Right lobe of liver (tissue), 6 donors: ENCODE measurements at regions not wholly inside any gene's neighbourhood (a gene's known extent, or its start where the extent isn't known, plus 50 kb on each side); places are given as distances from the start of the nearest gene placed in this dataset.

Experiments used
- ATAC-seq, 4 donors: fragments of 200-7000 bp; cut with Tn5 transposase; one replicate each; pipeline ENCODE4 v1.9.1; 2020; ENCODE audit warnings: mild to moderate bottlenecking in 4 of 4, moderate library complexity in 4 of 4
- DNase-seq, 3 donors: peaks; one replicate each; pipeline ENCODE4 v3.0.0-alpha.2; 2020
- H3K27ac ChIP-seq, 3 donors: fragments of 200-600 bp; one replicate each; pipeline ENCODE4 v1.8.0; 2022
- H3K27me3 ChIP-seq, 2 donors: fragments of 200-600 bp; one replicate each; pipeline ENCODE4 v1.8.0; 2022
- H3K36me3 ChIP-seq, 4 donors: fragments of 200-600 bp; sonication (generic) in 1 of 4; one replicate each; pipeline versions ENCODE4 v1.5.1 to v1.8.0; 2017 to 2022; ENCODE audit warnings: control low read depth in 1 of 4
- H3K4me1 ChIP-seq, 4 donors: fragments of 200-600 bp; sonication (generic) in 1 of 4; one replicate each; pipeline versions ENCODE4 v1.5.1 to v1.8.0; 2017 to 2022; ENCODE audit warnings: control low read depth in 1 of 4
- H3K4me3 ChIP-seq, 3 donors: fragments of 200-600 bp; one replicate each; pipeline ENCODE4 v1.8.0; 2022
- H3K9me3 ChIP-seq, 4 donors: fragments of 200-600 bp; sonication (generic) in 1 of 4; one replicate each; pipeline versions ENCODE4 v1.5.1 to v1.8.0; 2017 to 2022; ENCODE audit warnings: control low read depth in 1 of 4
- POLR2A ChIP-seq: fragments of 450-650 bp; IDR thresholded peaks from one replicate; pipeline ENCODE4 v1.6.1; 2017; ENCODE audit warnings: antibody characterized with exemption, mild to moderate bottlenecking
- WGBS: methylation state at CpG from one replicate; pipeline ENCODE4 v1.1.6; 2018; ENCODE audit warnings: low coverage, low lambda C conversion rate; ENCODE audit not compliant: insufficient coverage; ENCODE audit errors: missing lambda C conversion rate; 5-methylcytosine and 5-hydroxymethylcytosine counted together
- intact Hi-C, 2 donors: fragments of 100-400 bp; cut with DNase I; formaldehyde crosslinking; loops; one replicate each; pipeline versions ENCODE4 v1.11.2 to v1.14.1; 2022
- TF ChIP-seq, protein P1 (sequence below), 4 donors: fragments of 200-600 bp in 3 of 4; fragments of 450-650 bp in 1 of 4; IDR thresholded peaks; one replicate each; pipeline versions ENCODE4 v1.5.1 to v1.8.0; 2016 to 2022; ENCODE audit warnings: antibody characterized with exemption in 4 of 4, mild to moderate bottlenecking in 2 of 4
- donor health status: DM: no; HTN: yes; CAD: no.
- donor health status: DM: no; HTN: no; CAD: no.
- donor health status: DM: no; HTN: no; CAD: no.
- donor health status: DM: no; HTN: yes; CAD: no.
- donor health status: DM: no; HTN: yes; CAD: no.

DNA sequence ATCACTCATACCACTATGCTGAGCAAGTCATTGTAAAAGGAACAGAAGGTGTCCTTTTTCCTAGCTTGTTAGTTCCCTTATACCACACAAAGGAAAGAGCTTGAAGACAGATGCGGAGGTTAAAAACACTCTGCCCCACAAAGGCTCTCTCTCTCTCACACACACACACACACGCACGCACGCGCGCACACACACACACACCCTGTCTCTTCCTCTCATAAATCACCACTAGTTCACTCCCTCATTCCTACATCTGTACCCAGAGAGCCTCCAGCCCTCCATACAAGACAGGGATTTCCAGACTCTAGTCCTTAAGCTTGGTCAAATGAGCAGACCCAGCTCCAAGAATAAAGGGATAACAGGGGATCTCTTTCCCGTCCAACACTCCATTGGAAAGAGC lies 120.1 kb upstream of the THBS1 start:
- no peak for ATAC-seq
- Histone ChIP-seq H3K36me3 (no peaks in the 10 kb centered on the region), H3K27me3 (no peaks in the 10 kb centered on the region), H3K27ac (no peak overlapping the region), H3K9me3 (no peaks in the 10 kb centered on the region), H3K4me1 (no peaks in the 10 kb centered on the region), H3K4me3 (no peak overlapping the region)
- WGBS = 91% methylated on average over 6 of the region's 7 CpGs
- intact Hi-C loops = no loop called here
- TF ChIP-seq, protein P1, sequence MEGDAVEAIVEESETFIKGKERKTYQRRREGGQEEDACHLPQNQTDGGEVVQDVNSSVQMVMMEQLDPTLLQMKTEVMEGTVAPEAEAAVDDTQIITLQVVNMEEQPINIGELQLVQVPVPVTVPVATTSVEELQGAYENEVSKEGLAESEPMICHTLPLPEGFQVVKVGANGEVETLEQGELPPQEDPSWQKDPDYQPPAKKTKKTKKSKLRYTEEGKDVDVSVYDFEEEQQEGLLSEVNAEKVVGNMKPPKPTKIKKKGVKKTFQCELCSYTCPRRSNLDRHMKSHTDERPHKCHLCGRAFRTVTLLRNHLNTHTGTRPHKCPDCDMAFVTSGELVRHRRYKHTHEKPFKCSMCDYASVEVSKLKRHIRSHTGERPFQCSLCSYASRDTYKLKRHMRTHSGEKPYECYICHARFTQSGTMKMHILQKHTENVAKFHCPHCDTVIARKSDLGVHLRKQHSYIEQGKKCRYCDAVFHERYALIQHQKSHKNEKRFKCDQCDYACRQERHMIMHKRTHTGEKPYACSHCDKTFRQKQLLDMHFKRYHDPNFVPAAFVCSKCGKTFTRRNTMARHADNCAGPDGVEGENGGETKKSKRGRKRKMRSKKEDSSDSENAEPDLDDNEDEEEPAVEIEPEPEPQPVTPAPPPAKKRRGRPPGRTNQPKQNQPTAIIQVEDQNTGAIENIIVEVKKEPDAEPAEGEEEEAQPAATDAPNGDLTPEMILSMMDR (IDR thresholded peaks at IDR 0.05) = no peak
- no peak for TF ChIP-seq POLR2A
- DNase-seq = no peak

DNA sequence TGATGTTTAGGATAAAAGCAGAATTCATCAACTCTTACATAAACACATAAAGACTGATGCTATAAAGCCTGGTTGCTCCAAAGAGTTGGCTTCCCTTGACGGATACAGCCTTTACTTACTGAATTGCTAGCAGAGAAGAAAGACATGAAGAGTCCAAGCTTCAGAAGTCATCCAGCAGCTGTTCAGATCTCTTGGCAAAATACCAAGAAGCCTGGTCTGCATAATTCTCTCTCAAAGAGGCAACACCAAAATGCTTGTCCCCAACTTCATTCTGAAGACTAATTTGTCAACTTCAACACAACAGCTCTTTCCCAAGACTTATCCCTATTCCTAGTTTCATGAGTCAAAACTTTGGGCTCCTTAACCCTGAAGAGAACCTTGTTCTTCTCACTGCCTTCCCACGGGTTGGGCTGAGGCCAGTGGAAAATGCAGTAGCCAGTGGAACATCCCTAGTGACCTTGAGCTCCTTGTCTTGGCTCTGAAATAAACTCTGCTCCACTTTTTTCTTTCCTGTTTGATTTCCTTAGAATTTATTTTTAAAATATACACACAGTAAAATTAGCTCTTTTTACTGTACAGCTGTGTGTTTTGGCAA lies 119.2 kb upstream of the THBS1 start:
- Histone ChIP-seq H3K4me3 (no peak overlapping the region), H3K27ac (no peak overlapping the region), H3K9me3 (no peaks in the 10 kb centered on the region), H3K4me1 (no peaks in the 10 kb centered on the region), H3K27me3 (no peaks in the 10 kb centered on the region), H3K36me3 (no peaks in the 10 kb centered on the region)
- ATAC-seq (peak in 2 of 4 donors; percentile 20 to 47), DNase-seq (no peak)
- intact Hi-C loops = no loop called here
- TF ChIP-seq, protein P1 (IDR thresholded peaks at IDR 0.05) = no peak
- WGBS = 66% methylated on average over 2 of the region's 2 CpGs

DNA sequence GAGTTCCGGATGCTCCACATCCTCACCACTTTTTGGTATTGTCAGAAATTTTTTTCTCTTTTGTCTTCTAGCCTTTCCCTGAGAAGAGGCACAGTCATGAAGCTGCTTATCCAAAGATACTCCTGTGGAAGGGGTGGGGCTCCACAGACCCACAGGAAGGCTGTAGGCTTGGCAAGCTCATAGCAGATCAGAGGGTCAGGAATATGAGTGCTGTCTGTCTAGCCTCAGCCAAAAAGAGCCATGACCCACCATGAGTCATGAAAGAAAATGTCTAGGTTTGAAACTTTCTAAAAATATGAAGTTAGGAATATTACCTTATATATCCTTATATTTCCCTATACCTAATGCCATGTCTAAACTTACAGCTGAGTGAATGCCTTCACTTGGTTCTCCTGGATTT lies 118.2 kb upstream of the THBS1 start:
- no peak for DNase-seq
- H3K27ac ChIP-seq = no peak overlapping the region
- H3K4me3 ChIP-seq = no peak overlapping the region
- no peaks in the 10 kb centered on the region for H3K4me1 ChIP-seq
- no peak for TF ChIP-seq POLR2A
- TF ChIP-seq, protein P1 (IDR thresholded peaks at IDR 0.05) = no peak
- intact Hi-C loops = no loop called here
- no peaks in the 10 kb centered on the region for H3K27me3 ChIP-seq
- H3K36me3 ChIP-seq = no peaks in the 10 kb centered on the region
- WGBS = 72% methylated on average over 1 of the region's 1 CpG
- no peaks in the 10 kb centered on the region for H3K9me3 ChIP-seq
- ATAC-seq = peak in 2 of 4 donors; percentile 28 to 30

DNA sequence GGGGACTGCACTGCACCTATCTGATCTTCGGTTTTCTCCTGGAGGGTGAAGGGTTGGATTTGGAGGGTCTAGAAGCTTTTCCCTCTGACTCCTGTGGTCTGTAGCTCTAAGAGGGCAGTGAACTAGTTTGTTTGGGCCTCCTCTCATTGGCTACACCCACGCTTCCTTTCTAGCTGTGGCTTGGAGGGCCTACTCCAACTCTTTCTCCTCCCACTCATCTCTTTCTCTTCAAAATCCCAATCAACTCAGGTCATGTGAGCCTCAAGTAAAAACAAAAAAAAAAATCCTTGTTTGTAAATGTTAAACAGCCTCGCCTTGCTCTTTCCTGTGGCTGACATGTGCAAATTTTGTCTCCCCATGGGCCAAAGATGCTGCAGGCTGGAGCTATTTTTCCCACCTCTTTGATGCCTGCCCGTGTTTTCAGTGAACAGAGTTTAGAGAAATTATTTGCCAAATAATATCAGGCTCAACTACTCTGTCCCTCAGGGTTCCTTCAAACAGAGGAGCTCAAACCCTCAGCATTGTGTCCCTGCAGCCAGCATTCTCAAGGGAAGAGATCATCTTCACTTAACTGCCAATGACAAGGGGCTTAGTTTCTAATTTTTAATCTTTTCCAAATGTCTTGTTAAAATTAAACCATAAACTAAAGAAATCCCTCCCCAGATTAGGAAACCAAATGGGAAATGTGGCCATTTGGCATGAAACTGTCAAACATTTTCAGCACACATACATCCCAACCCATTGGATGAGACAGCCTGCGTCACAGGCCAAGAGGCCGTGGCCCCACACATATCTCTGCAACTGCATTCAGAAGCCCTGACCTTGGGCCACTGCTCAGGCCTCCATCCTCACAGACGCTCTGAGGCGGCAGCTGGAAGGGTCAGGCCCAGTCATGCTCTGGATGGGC lies 114.8 kb upstream of the THBS1 start:
- H3K4me3 ChIP-seq = no peak overlapping the region
- 77% methylated on average over 3 of the region's 8 CpGs for WGBS
- peaks cover 0 to 5% (median under 1%) of the 10 kb centered on the region in 4 donors for H3K4me1 ChIP-seq
- no peak for TF ChIP-seq POLR2A
- TF ChIP-seq, protein P1 (IDR thresholded peaks at IDR 0.05) = no peak
- H3K27ac ChIP-seq = peak overlapping the region in 1 of 3 donors; percentile 24
- intact Hi-C loops = no loop called here
- ATAC-seq (peak; percentile 58 to 68 (median 63)), DNase-seq (peak; percentile 25 to 64 (median 59))
- no peaks in the 10 kb centered on the region for H3K9me3 ChIP-seq
- H3K36me3 ChIP-seq = no peaks in the 10 kb centered on the region
- no peaks in the 10 kb centered on the region for H3K27me3 ChIP-seq
